ENCODE measurements at regions not wholly inside any gene's neighbourhood (a gene's known extent, or its start where the extent isn't known, plus 50 kb on each side); places are given as distances from the start of the nearest gene placed in this dataset.

DNA sequence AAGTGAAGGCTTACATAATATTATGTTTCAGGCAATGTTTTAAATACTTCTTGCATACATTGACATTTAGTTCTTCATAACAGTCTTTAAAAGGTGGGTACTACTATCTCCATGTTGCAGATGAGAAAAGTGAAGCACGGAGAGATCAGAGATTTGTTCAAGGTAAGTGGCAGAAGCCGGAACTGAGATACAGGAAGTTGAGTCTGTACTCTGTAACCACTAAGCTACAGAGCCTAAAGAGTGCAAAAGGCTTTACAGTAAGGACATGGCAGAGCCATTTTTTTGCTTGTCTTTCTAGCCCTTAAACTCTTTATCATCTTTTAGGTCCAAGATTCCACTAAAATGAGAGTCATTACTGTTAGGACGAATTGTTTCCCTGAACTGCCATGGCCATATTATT, 186.5 kb upstream of the PEX5L start:
- CTCF ChIA-PET: no interaction called here

DNA sequence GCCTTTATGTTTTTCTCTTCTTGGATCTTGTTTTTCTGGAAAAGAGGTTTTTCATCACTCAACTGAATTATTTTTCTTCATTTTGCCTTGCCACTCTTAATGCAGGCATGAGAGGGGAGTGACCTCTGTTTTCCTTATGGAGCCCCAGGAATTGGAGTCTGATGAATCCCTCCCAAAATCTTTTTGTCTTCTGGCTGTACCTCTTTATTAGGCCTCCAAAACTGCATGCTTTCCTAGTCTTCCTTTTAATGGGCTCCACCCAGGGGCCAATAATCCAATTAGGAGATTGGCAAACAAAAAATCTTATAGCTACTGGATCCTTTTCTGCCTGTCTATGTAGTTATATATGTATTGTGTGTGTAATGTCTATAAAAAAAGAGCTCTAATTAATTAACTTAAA, 192.4 kb upstream of the PEX5L start:
- no peak overlapping the region for H3K27ac Mint-ChIP-seq
- no peak overlapping the region for H3K4me3 Mint-ChIP-seq
- no peaks in the 10 kb centered on the region for H3K4me1 Mint-ChIP-seq (ENCODE audit: low read depth)
- no peaks in the 10 kb centered on the region for H3K27me3 Mint-ChIP-seq
- TF ChIP-seq, protein P1, sequence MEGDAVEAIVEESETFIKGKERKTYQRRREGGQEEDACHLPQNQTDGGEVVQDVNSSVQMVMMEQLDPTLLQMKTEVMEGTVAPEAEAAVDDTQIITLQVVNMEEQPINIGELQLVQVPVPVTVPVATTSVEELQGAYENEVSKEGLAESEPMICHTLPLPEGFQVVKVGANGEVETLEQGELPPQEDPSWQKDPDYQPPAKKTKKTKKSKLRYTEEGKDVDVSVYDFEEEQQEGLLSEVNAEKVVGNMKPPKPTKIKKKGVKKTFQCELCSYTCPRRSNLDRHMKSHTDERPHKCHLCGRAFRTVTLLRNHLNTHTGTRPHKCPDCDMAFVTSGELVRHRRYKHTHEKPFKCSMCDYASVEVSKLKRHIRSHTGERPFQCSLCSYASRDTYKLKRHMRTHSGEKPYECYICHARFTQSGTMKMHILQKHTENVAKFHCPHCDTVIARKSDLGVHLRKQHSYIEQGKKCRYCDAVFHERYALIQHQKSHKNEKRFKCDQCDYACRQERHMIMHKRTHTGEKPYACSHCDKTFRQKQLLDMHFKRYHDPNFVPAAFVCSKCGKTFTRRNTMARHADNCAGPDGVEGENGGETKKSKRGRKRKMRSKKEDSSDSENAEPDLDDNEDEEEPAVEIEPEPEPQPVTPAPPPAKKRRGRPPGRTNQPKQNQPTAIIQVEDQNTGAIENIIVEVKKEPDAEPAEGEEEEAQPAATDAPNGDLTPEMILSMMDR (IDR thresholded peaks at IDR 0.05): no peak
- peaks cover 19% of the 10 kb centered on the region for H3K9me3 Mint-ChIP-seq
- intact Hi-C loops (cut with micrococcal nuclease): no loop called here
- no peak for DNase-seq
- ATAC-seq: no peak
- no peaks in the 10 kb centered on the region for H3K36me3 Mint-ChIP-seq (ENCODE audit: low read depth)
- CTCF ChIA-PET: no interaction called here
- POLR2A ChIA-PET: no interaction called here

More for the DNA sequence above, 186.5 kb upstream of the PEX5L start:
- no peaks in the 10 kb centered on the region for H3K4me1 Mint-ChIP-seq (ENCODE audit: low read depth)
- DNase-seq (no peak), ATAC-seq (no peak)
- H3K27me3 Mint-ChIP-seq: no peaks in the 10 kb centered on the region
- no peak overlapping the region for H3K27ac Mint-ChIP-seq
- H3K9me3 Mint-ChIP-seq: peaks cover 7% of the 10 kb centered on the region
- no peaks in the 10 kb centered on the region for H3K36me3 Mint-ChIP-seq (ENCODE audit: low read depth)
- TF ChIP-seq, protein P1 (IDR thresholded peaks at IDR 0.05): no peak
- intact Hi-C loops (cut with micrococcal nuclease): no loop called here
- POLR2A ChIA-PET: no interaction called here
- no peak overlapping the region for H3K4me3 Mint-ChIP-seq

DNA sequence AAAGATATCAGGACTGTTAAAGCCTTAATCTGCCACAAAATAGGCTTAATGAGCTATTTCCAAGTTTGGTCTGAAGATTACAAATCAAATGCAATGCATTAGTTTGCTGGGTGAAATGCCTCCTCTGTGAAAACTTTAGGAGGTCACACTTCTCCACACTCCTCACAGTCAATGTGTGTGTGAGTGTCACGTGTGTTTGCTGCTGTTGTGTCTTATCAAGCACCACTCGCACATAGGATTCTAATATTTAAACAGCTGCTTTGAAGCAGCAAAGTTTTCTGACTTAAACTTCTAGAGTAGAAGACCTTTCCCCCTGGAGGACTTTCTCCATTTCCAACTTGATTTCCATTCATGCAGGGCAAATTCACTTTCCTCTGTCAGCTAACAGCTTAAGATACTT, 203.2 kb upstream of the PEX5L start:
- TF ChIP-seq, protein P1 (IDR thresholded peaks at IDR 0.05): no peak
- Mint-ChIP-seq H3K27ac (no peak overlapping the region), H3K4me1 (ENCODE audit: low read depth) (no peaks in the 10 kb centered on the region), H3K9me3 (no peaks in the 10 kb centered on the region), H3K4me3 (no peak overlapping the region), H3K36me3 (ENCODE audit: low read depth) (no peaks in the 10 kb centered on the region), H3K27me3 (no peaks in the 10 kb centered on the region)
- ChIA-PET CTCF (no interaction called here), POLR2A (no interaction called here)
- DNase-seq: no peak
- no peak for ATAC-seq
- intact Hi-C loops (cut with micrococcal nuclease): no loop called here

DNA sequence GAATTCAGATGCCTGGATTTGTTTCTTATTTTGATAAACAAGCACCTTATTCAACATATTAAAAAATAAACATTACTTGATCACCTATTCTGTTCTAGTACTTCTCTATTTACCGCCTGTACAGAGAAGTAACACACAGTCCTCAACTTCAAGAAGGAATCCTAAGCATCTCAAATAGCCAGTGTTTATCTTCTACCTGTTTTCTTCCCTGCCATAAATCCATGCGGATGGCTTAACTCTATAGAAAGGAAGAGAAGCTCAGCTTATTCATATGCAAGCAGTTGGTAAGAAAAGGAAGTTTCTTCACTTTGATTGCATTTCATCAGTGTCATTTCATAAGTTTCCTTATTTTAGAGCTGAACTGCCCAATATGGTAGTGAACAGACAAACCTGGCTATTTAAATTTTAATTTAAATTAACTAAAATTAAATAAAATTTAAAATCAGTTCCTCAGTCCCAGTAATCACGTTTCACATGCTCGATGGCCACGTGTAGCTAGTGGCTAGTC, 210.0 kb upstream of the PEX5L start:
- Mint-ChIP-seq H3K36me3 (ENCODE audit: low read depth) (no peaks in the 10 kb centered on the region), H3K27ac (no peak overlapping the region), H3K4me1 (ENCODE audit: low read depth) (no peaks in the 10 kb centered on the region), H3K4me3 (no peak overlapping the region), H3K9me3 (no peaks in the 10 kb centered on the region), H3K27me3 (no peaks in the 10 kb centered on the region)
- intact Hi-C loops (cut with micrococcal nuclease): no loop called here
- TF ChIP-seq, protein P1 (IDR thresholded peaks at IDR 0.05): no peak
- CTCF ChIA-PET: no interaction called here
- no peak for DNase-seq
- POLR2A ChIA-PET: no interaction called here
- ATAC-seq: no peak

DNA sequence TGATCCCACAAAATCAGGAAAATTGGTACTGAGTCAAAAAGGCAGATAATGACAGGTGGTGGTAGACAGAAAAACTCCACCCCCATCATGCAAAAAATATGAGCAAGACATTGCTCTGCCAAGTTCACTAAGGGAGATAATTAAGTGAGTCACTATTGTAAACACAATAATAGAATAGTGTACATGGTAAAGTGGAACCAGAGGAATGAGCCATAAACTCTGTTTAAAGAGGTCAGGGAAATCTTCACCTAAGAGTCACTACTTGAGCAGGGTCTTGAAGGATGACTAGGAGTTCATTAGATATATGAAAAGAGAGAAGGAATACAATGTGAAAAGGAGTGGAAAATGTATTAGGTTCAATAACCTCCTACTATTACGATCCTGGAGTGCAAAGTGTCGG, 213.4 kb upstream of the PEX5L start:
- Mint-ChIP-seq H3K4me3 (no peak overlapping the region), H3K4me1 (ENCODE audit: low read depth) (no peaks in the 10 kb centered on the region), H3K27me3 (no peaks in the 10 kb centered on the region), H3K9me3 (no peaks in the 10 kb centered on the region), H3K36me3 (ENCODE audit: low read depth) (no peaks in the 10 kb centered on the region), H3K27ac (no peak overlapping the region)
- ChIA-PET POLR2A (no interaction called here), CTCF (no interaction called here)
- no peak for DNase-seq
- TF ChIP-seq, protein P1 (IDR thresholded peaks at IDR 0.05): no peak
- no peak for ATAC-seq
- intact Hi-C loops (cut with micrococcal nuclease): no loop called here
